Glutamatergic neuron (in vitro differentiated cells): ENCODE measurements at regions not wholly inside any gene's neighbourhood (a gene's known extent, or its start where the extent isn't known, plus 50 kb on each side); places are given as distances from the start of the nearest gene placed in this dataset.

Experiments used
- DNase-seq: peaks from one replicate; pipeline ENCODE4 v3.0.0; 2022
- H3K27ac Mint-ChIP-seq: one replicate; pipeline ENCODE4 v1.8.0; 2020; ENCODE audit warnings: mild to moderate bottlenecking, mixed read lengths, inconsistent platforms; ENCODE audit not compliant: unreplicated experiment
- H3K27me3 Mint-ChIP-seq: one replicate; pipeline ENCODE4 v1.8.0; 2020; ENCODE audit warnings: mild to moderate bottlenecking, moderate library complexity, mixed read lengths, inconsistent platforms; ENCODE audit not compliant: unreplicated experiment
- H3K36me3 Mint-ChIP-seq: one replicate; pipeline ENCODE4 v1.8.0; 2020; ENCODE audit warnings: mild to moderate bottlenecking, mixed read lengths, inconsistent platforms; ENCODE audit not compliant: unreplicated experiment
- H3K4me1 Mint-ChIP-seq: one replicate; pipeline ENCODE4 v1.8.0; 2020; ENCODE audit warnings: mild to moderate bottlenecking, low read depth, mixed read lengths, inconsistent platforms; ENCODE audit not compliant: unreplicated experiment
- H3K4me3 Mint-ChIP-seq: one replicate; pipeline ENCODE4 v1.8.0; 2020; ENCODE audit warnings: mild to moderate bottlenecking, mixed read lengths, inconsistent platforms; ENCODE audit not compliant: unreplicated experiment
- H3K9me3 Mint-ChIP-seq: one replicate; pipeline ENCODE4 v1.8.0; 2020; ENCODE audit warnings: mild to moderate bottlenecking, moderate library complexity, mixed read lengths, inconsistent platforms; ENCODE audit not compliant: unreplicated experiment
- TF ChIP-seq, protein P1 (sequence below): fragments of 200-600 bp; sonication (generic); IDR thresholded peaks from one replicate; pipeline ENCODE4 v1.5.0; 2021; ENCODE audit not compliant: partially characterized antibody, unreplicated experiment

DNA sequence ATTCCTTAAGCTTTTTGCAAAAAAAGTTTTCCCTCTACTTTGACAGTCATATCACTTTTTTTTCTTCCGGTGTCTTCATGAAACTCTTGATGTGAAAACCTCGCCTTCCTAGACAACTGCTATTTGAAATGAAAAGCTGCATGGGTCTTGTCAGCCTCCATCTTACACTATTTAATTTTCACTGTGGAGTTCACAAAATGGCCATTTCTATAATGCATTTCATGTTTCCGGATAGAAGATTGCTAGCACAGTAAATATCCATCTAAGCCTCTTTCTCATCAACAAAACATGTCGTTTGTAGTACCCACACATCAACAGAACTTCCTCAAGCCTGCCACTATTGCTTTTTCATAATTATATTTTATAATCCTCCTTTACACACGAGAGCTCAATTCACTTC, 204.9 kb upstream of the ID4 start:
- H3K4me1 Mint-ChIP-seq = no peaks in the 10 kb centered on the region
- DNase-seq = no peak
- H3K27ac Mint-ChIP-seq = no peak overlapping the region
- TF ChIP-seq, protein P1, sequence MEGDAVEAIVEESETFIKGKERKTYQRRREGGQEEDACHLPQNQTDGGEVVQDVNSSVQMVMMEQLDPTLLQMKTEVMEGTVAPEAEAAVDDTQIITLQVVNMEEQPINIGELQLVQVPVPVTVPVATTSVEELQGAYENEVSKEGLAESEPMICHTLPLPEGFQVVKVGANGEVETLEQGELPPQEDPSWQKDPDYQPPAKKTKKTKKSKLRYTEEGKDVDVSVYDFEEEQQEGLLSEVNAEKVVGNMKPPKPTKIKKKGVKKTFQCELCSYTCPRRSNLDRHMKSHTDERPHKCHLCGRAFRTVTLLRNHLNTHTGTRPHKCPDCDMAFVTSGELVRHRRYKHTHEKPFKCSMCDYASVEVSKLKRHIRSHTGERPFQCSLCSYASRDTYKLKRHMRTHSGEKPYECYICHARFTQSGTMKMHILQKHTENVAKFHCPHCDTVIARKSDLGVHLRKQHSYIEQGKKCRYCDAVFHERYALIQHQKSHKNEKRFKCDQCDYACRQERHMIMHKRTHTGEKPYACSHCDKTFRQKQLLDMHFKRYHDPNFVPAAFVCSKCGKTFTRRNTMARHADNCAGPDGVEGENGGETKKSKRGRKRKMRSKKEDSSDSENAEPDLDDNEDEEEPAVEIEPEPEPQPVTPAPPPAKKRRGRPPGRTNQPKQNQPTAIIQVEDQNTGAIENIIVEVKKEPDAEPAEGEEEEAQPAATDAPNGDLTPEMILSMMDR = no peak
- no peaks in the 10 kb centered on the region for H3K27me3 Mint-ChIP-seq
- H3K4me3 Mint-ChIP-seq = no peak overlapping the region
- no peaks in the 10 kb centered on the region for H3K9me3 Mint-ChIP-seq
- H3K36me3 Mint-ChIP-seq = no peaks in the 10 kb centered on the region

DNA sequence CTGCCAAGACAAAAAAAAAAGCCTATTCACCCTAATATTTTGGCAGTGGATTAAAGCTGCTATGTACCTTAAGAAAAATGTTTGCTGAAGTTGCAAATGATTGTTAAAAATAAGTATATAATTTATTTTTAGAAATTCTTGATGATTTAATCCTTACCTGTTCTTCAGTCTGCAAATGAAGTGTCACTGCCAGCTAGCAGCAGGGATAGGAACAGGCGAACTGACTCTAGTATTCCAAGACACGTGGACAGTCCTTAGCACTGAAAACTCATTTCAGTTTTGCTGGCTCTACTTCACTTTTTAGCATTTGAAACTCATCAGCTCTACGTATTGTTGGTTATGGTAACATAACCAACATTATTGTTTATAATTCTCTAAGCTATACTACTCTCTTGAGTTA, 204.4 kb upstream of the ID4 start:
- TF ChIP-seq, protein P1 = no peak
- Mint-ChIP-seq H3K4me3 (no peak overlapping the region), H3K27me3 (no peaks in the 10 kb centered on the region), H3K27ac (no peak overlapping the region), H3K4me1 (no peaks in the 10 kb centered on the region), H3K9me3 (no peaks in the 10 kb centered on the region), H3K36me3 (no peaks in the 10 kb centered on the region)
- DNase-seq = no peak

DNA sequence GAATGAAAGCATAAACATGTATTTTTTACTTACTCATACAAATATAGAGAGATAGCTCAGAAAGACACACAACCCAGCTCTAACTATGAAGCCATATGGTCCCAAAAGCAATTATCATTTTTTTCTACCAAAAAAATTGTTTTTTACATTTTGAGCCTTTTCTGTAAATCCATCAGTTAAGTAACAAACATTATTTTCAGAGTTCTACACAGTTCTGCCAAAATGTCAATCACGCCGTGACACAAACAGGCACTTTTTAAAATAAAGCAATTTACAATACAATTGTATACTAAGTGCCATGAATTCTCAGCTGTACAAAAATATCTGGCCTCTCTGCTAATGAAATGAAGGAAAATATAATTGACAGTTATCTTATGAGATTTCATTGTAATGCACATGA, 201.4 kb upstream of the ID4 start:
- H3K27ac Mint-ChIP-seq = no peak overlapping the region
- no peaks in the 10 kb centered on the region for H3K4me1 Mint-ChIP-seq
- no peak overlapping the region for H3K4me3 Mint-ChIP-seq
- TF ChIP-seq, protein P1 = no peak
- DNase-seq = no peak
- peaks cover 1% of the 10 kb centered on the region for H3K9me3 Mint-ChIP-seq
- H3K27me3 Mint-ChIP-seq = no peaks in the 10 kb centered on the region
- H3K36me3 Mint-ChIP-seq = no peaks in the 10 kb centered on the region

- Mint-ChIP-seq H3K27ac (no peak overlapping the region), H3K4me1 (no peaks in the 10 kb centered on the region), H3K9me3 (peaks cover 1% of the 10 kb centered on the region), H3K27me3 (no peaks in the 10 kb centered on the region), H3K4me3 (no peak overlapping the region), H3K36me3 (no peaks in the 10 kb centered on the region)
- no peak for DNase-seq
- TF ChIP-seq, protein P1 = no peak
Measured at GRCh38 chr6:19637010-19637409, 200.2 kb upstream of the ID4 start.

DNA sequence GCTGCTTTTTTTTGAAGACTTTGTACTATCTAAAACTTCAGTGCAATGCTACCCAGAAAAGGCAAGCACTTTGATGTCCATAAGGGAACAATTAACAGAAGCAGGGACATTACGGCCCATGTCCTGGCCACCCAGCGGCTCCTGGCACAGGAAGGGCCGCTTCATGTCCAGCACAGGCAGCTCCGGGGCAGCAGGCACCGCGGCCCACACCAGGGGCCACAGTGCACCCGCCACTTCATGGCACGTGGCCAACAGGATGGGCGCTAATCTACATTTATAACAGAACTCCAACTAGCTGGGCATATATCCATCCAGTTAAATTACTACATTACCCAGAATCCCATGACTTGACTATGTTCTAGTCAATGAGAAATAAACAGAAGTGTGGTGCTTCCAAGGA, 198.2 kb upstream of the ID4 start:
- Mint-ChIP-seq H3K4me1 (no peaks in the 10 kb centered on the region), H3K9me3 (peaks cover 1% of the 10 kb centered on the region), H3K27me3 (no peaks in the 10 kb centered on the region), H3K4me3 (no peak overlapping the region), H3K27ac (no peak overlapping the region), H3K36me3 (no peaks in the 10 kb centered on the region)
- TF ChIP-seq, protein P1 = no peak
- no peak for DNase-seq
